SK-N-SH (cell line): ENCODE measurements at regions not wholly inside any gene's neighbourhood (a gene's known extent, or its start where the extent isn't known, plus 50 kb on each side); places are given as distances from the start of the nearest gene placed in this dataset.

Source experiments
- CTCF ChIA-PET: fragments of 300-600, 350-600 bp; formaldehyde crosslinking; extraction: SDS; loops from one replicate; lab custom pipeline; 2021; lab: Yijun Ruan, JAX
- POLR2A ChIA-PET: fragments of 350-600 bp; sonication (Branson Sonifier 250); formaldehyde crosslinking; extraction: SDS; loops from one replicate; lab custom pipeline; 2020; ENCODE audit warnings: antibody characterized with exemption, inconsistent platforms; lab: Yijun Ruan, JAX
- DNase-seq: peaks from one replicate; pipeline ENCODE4 v3.0.0; 2012
- H2AFZ ChIP-seq: fragments of 200-600 bp; sonication (generic); 2 replicates; pipeline ENCODE4 v1.8.1; 2016; ENCODE audit warnings: antibody characterized with exemption, mild to moderate bottlenecking, low read depth
- H3F3A ChIP-seq: fragments of 200-600 bp; sonication (generic); replicated peaks from 2 replicates; pipeline ENCODE3; 2016; ENCODE audit warnings: antibody characterized with exemption, mild to moderate bottlenecking; ENCODE audit not compliant: insufficient read depth
- H3K27ac ChIP-seq, 2 experiments: fragments of 200-500 bp in 1 of 2; fragments of 200-600 bp in 1 of 2; sonication (Bioruptor generic) in 1 of 2; sonication (generic), shearing (Covaris generic) in 1 of 2; 2 replicates each; pipeline versions ENCODE4 v1.5.1 to v1.6.1; 2014 to 2016; ENCODE audit warnings: low read depth in 2 of 2, inconsistent platforms in 1 of 2, low read length in 1 of 2, mild to moderate bottlenecking in 1 of 2, mixed read lengths in 1 of 2
- H3K27me3 ChIP-seq: fragments of 200-600 bp; sonication (generic), shearing (Covaris generic); 2 replicates; pipeline ENCODE4 v1.6.1; 2016; ENCODE audit warnings: mixed run types; ENCODE audit not compliant: insufficient read depth
- H3K36me3 ChIP-seq, 2 experiments: fragments of 200-500 bp in 1 of 2; fragments of 200-600 bp in 1 of 2; sonication (Bioruptor generic) in 1 of 2; sonication (generic) in 1 of 2; replicated peaks in 1 of 2; 2 replicates each; pipeline versions ENCODE3 to v1.5.1; 2014 to 2016; ENCODE audit warnings: low read length in 1 of 2, mild to moderate bottlenecking in 1 of 2; ENCODE audit not compliant: insufficient read depth in 2 of 2, control insufficient read depth in 1 of 2
- H3K4me1 ChIP-seq, 2 experiments: fragments of 200-500 bp in 1 of 2; fragments of 200-600 bp in 1 of 2; sonication (Bioruptor generic) in 1 of 2; sonication (generic), shearing (Covaris generic) in 1 of 2; 2 replicates each; pipeline versions ENCODE4 v1.5.1 to v1.6.1; 2014 to 2016; ENCODE audit warnings: low read depth in 1 of 2, low read length in 1 of 2, mixed run types in 1 of 2; ENCODE audit not compliant: insufficient read depth in 2 of 2, control insufficient read depth in 1 of 2
- H3K4me2 ChIP-seq: fragments of 200-600 bp; sonication (generic), shearing (Covaris generic); 2 replicates; pipeline ENCODE4 v1.6.1; 2017; ENCODE audit warnings: mixed run types
- H3K4me3 ChIP-seq, 2 experiments: fragments of 200-500 bp in 1 of 2; fragments of 200-600 bp in 1 of 2; sonication (Bioruptor generic) in 1 of 2; sonication (generic), shearing (Covaris generic) in 1 of 2; 2 replicates each; pipeline versions ENCODE4 v1.5.1 to v1.8.1; 2014 to 2016; ENCODE audit warnings: low read depth in 2 of 2, inconsistent platforms in 1 of 2, low read length in 1 of 2, mild to moderate bottlenecking in 1 of 2, mixed read lengths in 1 of 2, moderate library complexity in 1 of 2
- H3K79me2 ChIP-seq: fragments of 200-600 bp; sonication (generic); 2 replicates; pipeline ENCODE4 v1.8.1; 2017; ENCODE audit warnings: mild to moderate bottlenecking; ENCODE audit not compliant: insufficient read depth
- H3K9ac ChIP-seq: fragments of 200-600 bp; sonication (generic); 2 replicates; pipeline ENCODE4 v1.6.1; 2017; ENCODE audit warnings: mixed run types
- H3K9me2 ChIP-seq: fragments of 200-600 bp; sonication (generic); 2 replicates; pipeline ENCODE4 v1.6.1; 2017; ENCODE audit warnings: mixed run types
- H3K9me3 ChIP-seq: fragments of 200-600 bp; sonication (generic); 2 replicates; pipeline ENCODE4 v1.6.1; 2017; ENCODE audit warnings: mixed run types, mild to moderate bottlenecking, moderate library complexity
- H4K20me1 ChIP-seq: fragments of 200-600 bp; sonication (generic); 2 replicates; pipeline ENCODE4 v1.6.1; 2017; ENCODE audit warnings: mild to moderate bottlenecking, mixed run types; ENCODE audit not compliant: insufficient read depth
- ELF1 ChIP-seq: IDR thresholded peaks from 2 replicates; pipeline ENCODE4 v1.4.0; 2012
- EP300 ChIP-seq, 2 experiments: IDR thresholded peaks; 2 replicates each; pipeline versions ENCODE4 v1.4.0 to v1.6.1; 2012; ENCODE audit warnings: borderline replicate concordance in 1 of 2, low read depth in 1 of 2, low read length in 1 of 2
- FOXJ3 ChIP-seq: sonication (generic); formaldehyde crosslinking; IDR thresholded peaks from 2 replicates; pipeline ENCODE4 v1.5.1; 2020; ENCODE audit warnings: mild to moderate bottlenecking, missing genetic modification reagents
- FOXM1 ChIP-seq: IDR thresholded peaks from 2 replicates; pipeline ENCODE4 v1.4.0; 2012; ENCODE audit warnings: low read depth, mild to moderate bottlenecking
- GABPA ChIP-seq: IDR thresholded peaks from 2 replicates; pipeline ENCODE4 v1.4.0; 2012; ENCODE audit warnings: low read depth, mild to moderate bottlenecking
- MEF2A ChIP-seq: IDR thresholded peaks from 2 replicates; pipeline ENCODE4 v1.4.0; 2012; ENCODE audit warnings: low read depth, borderline replicate concordance
- RAD21 ChIP-seq: IDR thresholded peaks from 2 replicates; pipeline ENCODE4 v1.6.1; 2012; ENCODE audit warnings: mild to moderate bottlenecking, low read length
- RFX5 ChIP-seq: IDR thresholded peaks from 2 replicates; pipeline ENCODE4 v1.6.1; 2012; ENCODE audit warnings: mild to moderate bottlenecking, improper control_type of control experiment, low read length
- TAF1 ChIP-seq: IDR thresholded peaks from 2 replicates; pipeline ENCODE4 v1.6.1; 2012; ENCODE audit warnings: low read depth, mild to moderate bottlenecking, low read length, moderate library complexity, borderline replicate concordance
- TCF12 ChIP-seq: IDR thresholded peaks from 2 replicates; pipeline ENCODE4 v1.4.0; 2012
- TEAD4 ChIP-seq: IDR thresholded peaks from 2 replicates; pipeline ENCODE4 v1.4.0; 2012; ENCODE audit warnings: mild to moderate bottlenecking, borderline replicate concordance; ENCODE audit not compliant: insufficient read depth
- YY1 ChIP-seq: IDR thresholded peaks from 2 replicates; pipeline ENCODE4 v1.4.0; 2012; ENCODE audit warnings: low read depth, mild to moderate bottlenecking
- WGBS: methylation state at CpG from one replicate; pipeline ENCODE4 v1.1.6; 2017; ENCODE audit warnings: low lambda C conversion rate; 5-methylcytosine and 5-hydroxymethylcytosine counted together
- TF ChIP-seq, protein P1 (sequence below): fragments of 150-350 bp; IDR thresholded peaks from 2 replicates; pipeline ENCODE4 v1.6.1; 2017; ENCODE audit warnings: antibody characterized with exemption, low read length, low read depth, borderline replicate concordance
- TF ChIP-seq, protein P2 (sequence below): IDR thresholded peaks from 2 replicates; pipeline ENCODE4 v1.4.0; 2012; ENCODE audit warnings: low read depth
- TF ChIP-seq, protein P3 (sequence below): IDR thresholded peaks from 2 replicates; pipeline ENCODE4 v1.6.1; 2012; ENCODE audit warnings: mild to moderate bottlenecking, low read depth, low read length, moderate library complexity
- TF ChIP-seq, protein P4 (sequence below): IDR thresholded peaks from 2 replicates; pipeline ENCODE4; 2012

DNA sequence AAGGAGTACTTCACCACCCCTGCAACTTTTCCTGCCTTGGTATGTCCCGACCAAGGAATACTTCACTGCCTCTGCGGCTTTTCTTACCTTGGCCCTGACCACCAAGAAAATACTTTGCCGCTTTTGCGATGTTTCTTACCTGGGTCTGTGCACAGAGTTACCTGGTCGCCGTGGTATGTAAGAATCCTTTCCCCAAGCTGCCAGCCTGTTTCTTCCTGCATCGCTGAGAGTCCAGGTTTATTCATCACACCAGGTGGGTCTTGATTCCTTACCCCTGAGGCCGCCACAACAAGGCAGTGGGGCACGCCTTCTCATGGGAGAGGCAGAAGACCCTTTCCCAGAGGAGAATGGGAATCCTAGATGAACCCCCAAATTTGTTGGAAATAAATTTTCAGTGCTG lies 511.3 kb downstream of the EDEM1 start:
- no peaks in the 10 kb centered on the region for H3K9me3 ChIP-seq
- POLR2A ChIA-PET = no interaction called here
- no peaks in the 10 kb centered on the region for H4K20me1 ChIP-seq
- CTCF ChIA-PET = no interaction called here
- no peak overlapping the region for H3K4me3 ChIP-seq
- H3K79me2 ChIP-seq = no peaks in the 10 kb centered on the region
- H3K4me2 ChIP-seq = no peak overlapping the region
- no peak for TF ChIP-seq ELF1
- 21% methylated on average over 9 of the region's 9 CpGs for WGBS
- H3K27ac ChIP-seq = no peak overlapping the region
- no peak overlapping the region for H3K9ac ChIP-seq
- no peak for DNase-seq
- no peaks in the 10 kb centered on the region for H3K4me1 ChIP-seq
- H3F3A ChIP-seq = no peaks in the 10 kb centered on the region
- H3K27me3 ChIP-seq = no peaks in the 10 kb centered on the region
- no peaks in the 10 kb centered on the region for H3K9me2 ChIP-seq
- no peaks in the 10 kb centered on the region for H3K36me3 ChIP-seq
- no peak overlapping the region for H2AFZ ChIP-seq

DNA sequence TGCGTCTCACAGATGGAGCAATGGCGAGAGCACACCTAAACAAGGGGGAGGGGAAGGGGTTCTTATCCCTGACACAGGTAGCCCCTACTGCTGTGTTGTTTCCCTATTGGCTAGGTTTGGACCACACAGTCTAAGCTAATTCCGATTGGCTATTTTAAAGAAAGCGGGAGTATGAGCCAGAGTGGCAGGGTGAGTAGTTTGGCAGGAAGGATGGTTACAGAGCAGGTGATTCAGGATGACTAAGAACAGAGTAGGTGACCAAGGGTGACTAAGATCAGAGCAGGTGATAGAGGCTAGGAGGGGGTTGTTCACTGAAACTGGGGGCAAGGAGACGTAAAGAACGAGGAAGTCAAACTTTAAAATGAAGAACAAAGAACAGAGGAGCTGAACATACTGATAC lies 511.8 kb downstream of the EDEM1 start:
- Histone ChIP-seq H2AFZ (no peak overlapping the region), H3K79me2 (no peaks in the 10 kb centered on the region), H3K4me1 (no peaks in the 10 kb centered on the region), H3K36me3 (no peaks in the 10 kb centered on the region), H3K27me3 (no peaks in the 10 kb centered on the region), H3F3A (no peaks in the 10 kb centered on the region), H3K4me2 (no peak overlapping the region), H3K9me3 (no peaks in the 10 kb centered on the region), H3K9me2 (no peaks in the 10 kb centered on the region), H3K4me3 (no peak overlapping the region), H3K9ac (no peak overlapping the region), H3K27ac (no peak overlapping the region), H4K20me1 (no peaks in the 10 kb centered on the region)
- POLR2A ChIA-PET = no interaction called here
- no peak for DNase-seq
- CTCF ChIA-PET = no interaction called here
- TF ChIP-seq YY1 (no peak), RAD21 (no peak), MEF2A (no peak), TCF12 (no peak), ELF1 (no peak), TAF1 (no peak), TEAD4 (no peak), FOXJ3 (CRISPR knock-in tag) (no peak), RFX5 (no peak), GABPA (no peak)
- TF ChIP-seq, protein P1, sequence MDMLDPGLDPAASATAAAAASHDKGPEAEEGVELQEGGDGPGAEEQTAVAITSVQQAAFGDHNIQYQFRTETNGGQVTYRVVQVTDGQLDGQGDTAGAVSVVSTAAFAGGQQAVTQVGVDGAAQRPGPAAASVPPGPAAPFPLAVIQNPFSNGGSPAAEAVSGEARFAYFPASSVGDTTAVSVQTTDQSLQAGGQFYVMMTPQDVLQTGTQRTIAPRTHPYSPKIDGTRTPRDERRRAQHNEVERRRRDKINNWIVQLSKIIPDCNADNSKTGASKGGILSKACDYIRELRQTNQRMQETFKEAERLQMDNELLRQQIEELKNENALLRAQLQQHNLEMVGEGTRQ = no peak
- TF ChIP-seq, protein P2, sequence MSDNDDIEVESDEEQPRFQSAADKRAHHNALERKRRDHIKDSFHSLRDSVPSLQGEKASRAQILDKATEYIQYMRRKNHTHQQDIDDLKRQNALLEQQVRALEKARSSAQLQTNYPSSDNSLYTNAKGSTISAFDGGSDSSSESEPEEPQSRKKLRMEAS = no peak
- 31% methylated on average over 6 of the region's 6 CpGs for WGBS

DNA sequence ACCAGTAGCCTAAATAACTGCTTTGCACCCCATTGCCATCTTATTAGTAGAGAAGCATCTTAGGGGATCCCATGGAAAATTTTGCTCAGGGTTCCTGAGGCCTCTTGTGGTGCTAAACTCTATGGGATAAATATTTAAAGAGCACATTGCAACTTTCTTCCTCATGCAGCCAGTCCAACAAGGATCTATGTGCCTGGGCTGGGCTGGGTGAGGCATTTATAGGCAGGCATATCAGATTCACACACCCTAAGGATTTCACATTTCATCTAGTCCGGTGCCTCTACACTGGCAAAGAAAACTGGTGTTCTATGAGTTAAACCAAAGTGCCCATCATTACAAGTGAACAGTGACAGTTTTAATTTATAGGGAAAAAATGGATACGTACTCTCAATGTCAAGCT lies 512.3 kb downstream of the EDEM1 start:
- ChIA-PET POLR2A (no interaction called here), CTCF (interaction anchor here (0.8 kb wide), 1 partner anchor 13 kb away, joined by 3 read pairs; no protein-coding TSS in a partner anchor)
- H3F3A ChIP-seq = no peaks in the 10 kb centered on the region
- TF ChIP-seq ELF1 (no peak), FOXM1 (no peak), EP300 (IDR thresholded peaks at IDR 0.05; ENCODE audit: borderline replicate concordance in 1 of 2, low read depth in 1 of 2, low read length in 1 of 2) (no peak), TCF12 (no peak)
- TF ChIP-seq, protein P3, sequence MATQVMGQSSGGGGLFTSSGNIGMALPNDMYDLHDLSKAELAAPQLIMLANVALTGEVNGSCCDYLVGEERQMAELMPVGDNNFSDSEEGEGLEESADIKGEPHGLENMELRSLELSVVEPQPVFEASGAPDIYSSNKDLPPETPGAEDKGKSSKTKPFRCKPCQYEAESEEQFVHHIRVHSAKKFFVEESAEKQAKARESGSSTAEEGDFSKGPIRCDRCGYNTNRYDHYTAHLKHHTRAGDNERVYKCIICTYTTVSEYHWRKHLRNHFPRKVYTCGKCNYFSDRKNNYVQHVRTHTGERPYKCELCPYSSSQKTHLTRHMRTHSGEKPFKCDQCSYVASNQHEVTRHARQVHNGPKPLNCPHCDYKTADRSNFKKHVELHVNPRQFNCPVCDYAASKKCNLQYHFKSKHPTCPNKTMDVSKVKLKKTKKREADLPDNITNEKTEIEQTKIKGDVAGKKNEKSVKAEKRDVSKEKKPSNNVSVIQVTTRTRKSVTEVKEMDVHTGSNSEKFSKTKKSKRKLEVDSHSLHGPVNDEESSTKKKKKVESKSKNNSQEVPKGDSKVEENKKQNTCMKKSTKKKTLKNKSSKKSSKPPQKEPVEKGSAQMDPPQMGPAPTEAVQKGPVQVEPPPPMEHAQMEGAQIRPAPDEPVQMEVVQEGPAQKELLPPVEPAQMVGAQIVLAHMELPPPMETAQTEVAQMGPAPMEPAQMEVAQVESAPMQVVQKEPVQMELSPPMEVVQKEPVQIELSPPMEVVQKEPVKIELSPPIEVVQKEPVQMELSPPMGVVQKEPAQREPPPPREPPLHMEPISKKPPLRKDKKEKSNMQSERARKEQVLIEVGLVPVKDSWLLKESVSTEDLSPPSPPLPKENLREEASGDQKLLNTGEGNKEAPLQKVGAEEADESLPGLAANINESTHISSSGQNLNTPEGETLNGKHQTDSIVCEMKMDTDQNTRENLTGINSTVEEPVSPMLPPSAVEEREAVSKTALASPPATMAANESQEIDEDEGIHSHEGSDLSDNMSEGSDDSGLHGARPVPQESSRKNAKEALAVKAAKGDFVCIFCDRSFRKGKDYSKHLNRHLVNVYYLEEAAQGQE = no peak
- TF ChIP-seq, protein P1 = no peak
- TF ChIP-seq, protein P4, sequence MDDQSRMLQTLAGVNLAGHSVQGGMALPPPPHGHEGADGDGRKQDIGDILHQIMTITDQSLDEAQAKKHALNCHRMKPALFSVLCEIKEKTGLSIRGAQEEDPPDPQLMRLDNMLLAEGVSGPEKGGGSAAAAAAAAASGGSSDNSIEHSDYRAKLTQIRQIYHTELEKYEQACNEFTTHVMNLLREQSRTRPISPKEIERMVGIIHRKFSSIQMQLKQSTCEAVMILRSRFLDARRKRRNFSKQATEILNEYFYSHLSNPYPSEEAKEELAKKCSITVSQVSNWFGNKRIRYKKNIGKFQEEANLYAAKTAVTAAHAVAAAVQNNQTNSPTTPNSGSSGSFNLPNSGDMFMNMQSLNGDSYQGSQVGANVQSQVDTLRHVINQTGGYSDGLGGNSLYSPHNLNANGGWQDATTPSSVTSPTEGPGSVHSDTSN = no peak

More for the DNA sequence above, 512.3 kb downstream of the EDEM1 start:
- Histone ChIP-seq H2AFZ (no peak overlapping the region), H3K9me3 (no peaks in the 10 kb centered on the region), H3K4me2 (no peak overlapping the region), H3K27ac (no peak overlapping the region), H3K36me3 (no peaks in the 10 kb centered on the region), H3K9me2 (no peaks in the 10 kb centered on the region), H3K27me3 (no peaks in the 10 kb centered on the region), H4K20me1 (no peaks in the 10 kb centered on the region), H3K4me3 (no peak overlapping the region), H3K9ac (no peak overlapping the region), H3K4me1 (no peaks in the 10 kb centered on the region), H3K79me2 (no peaks in the 10 kb centered on the region)
- DNase-seq = no peak
- WGBS = 11% methylated on average over 2 of the region's 2 CpGs
